ENCODE measurements at regions not wholly inside any gene's neighbourhood (a gene's known extent, or its start where the extent isn't known, plus 50 kb on each side); places are given as distances from the start of the nearest gene placed in this dataset.

- peaks cover 1% of the 10 kb centered on the region for H3K4me1 Mint-ChIP-seq
- no peak for TF ChIP-seq CTCF (conservative IDR thresholded peaks at IDR 0.05)
- Histone ChIP-seq H3K4me3 (ENCODE audit: low read length) (no peak overlapping the region), H3K36me3 (ENCODE audit: control insufficient read depth, insufficient read depth, low read length) (no peaks in the 10 kb centered on the region), H3K9me3 (ENCODE audit: control insufficient read depth, low read length) (no peaks in the 10 kb centered on the region), H3K4me1 (ENCODE audit: control insufficient read depth, insufficient read depth, low read length) (no peaks in the 10 kb centered on the region), H3K9ac (ENCODE audit: extremely low read depth, low read length, poor library complexity, severe bottlenecking) (no peak overlapping the region), H3K27ac (ENCODE audit: low read depth, low read length) (no peak overlapping the region), H3K27me3 (ENCODE audit: control insufficient read depth, insufficient read depth, low read length, poor library complexity, severe bottlenecking) (no peaks in the 10 kb centered on the region)
- H3K9me3 Mint-ChIP-seq = no peaks in the 10 kb centered on the region
- no peak for DNase-seq
- no peaks in the 10 kb centered on the region for H3K27me3 Mint-ChIP-seq (ENCODE audit: insufficient read depth)
- no peak overlapping the region for H3K4me3 Mint-ChIP-seq
- no peaks in the 10 kb centered on the region for H3K36me3 Mint-ChIP-seq (ENCODE audit: low read depth)
- no peak overlapping the region for H3K27ac Mint-ChIP-seq
Measured at GRCh38 chr6:120981835-120982234, 352.4 kb downstream of the TBC1D32 start.

DNA sequence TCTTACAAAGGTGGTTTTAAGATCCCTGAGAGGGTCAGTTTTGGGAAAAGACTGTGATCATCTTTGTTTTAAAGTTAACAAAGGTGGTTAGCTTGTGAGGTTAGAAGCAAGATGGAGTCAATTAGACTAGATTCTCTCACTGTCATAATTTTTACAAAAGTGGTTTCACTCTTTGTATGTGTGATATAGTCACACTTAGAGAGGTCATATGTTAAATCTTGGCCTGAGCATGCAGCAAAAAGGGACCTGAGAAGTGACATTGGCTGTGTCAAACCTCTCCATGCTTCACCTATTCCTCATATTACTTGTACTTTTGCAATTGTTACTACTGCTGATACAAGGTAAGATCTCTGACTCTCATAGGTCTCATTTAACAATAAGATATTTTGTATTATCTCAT lies 368.0 kb downstream of the TBC1D32 start:
- no peak overlapping the region for H3K9ac ChIP-seq (ENCODE audit: extremely low read depth, low read length, poor library complexity, severe bottlenecking)
- H3K36me3 Mint-ChIP-seq (ENCODE audit: low read depth) = no peaks in the 10 kb centered on the region
- DNase-seq = no peak
- no peaks in the 10 kb centered on the region for H3K4me1 ChIP-seq (ENCODE audit: control insufficient read depth, insufficient read depth, low read length)
- no peak overlapping the region for H3K27ac ChIP-seq (ENCODE audit: low read depth, low read length)
- TF ChIP-seq CTCF (conservative IDR thresholded peaks at IDR 0.05) = no peak
- H3K27ac Mint-ChIP-seq = no peak overlapping the region
- no peaks in the 10 kb centered on the region for H3K36me3 ChIP-seq (ENCODE audit: control insufficient read depth, insufficient read depth, low read length)
- no peaks in the 10 kb centered on the region for H3K9me3 Mint-ChIP-seq
- no peak overlapping the region for H3K4me3 Mint-ChIP-seq
- H3K4me3 ChIP-seq (ENCODE audit: low read length) = no peak overlapping the region
- no peaks in the 10 kb centered on the region for H3K4me1 Mint-ChIP-seq
- no peaks in the 10 kb centered on the region for H3K9me3 ChIP-seq (ENCODE audit: control insufficient read depth, low read length)
- no peaks in the 10 kb centered on the region for H3K27me3 Mint-ChIP-seq (ENCODE audit: insufficient read depth)
- H3K27me3 ChIP-seq (ENCODE audit: control insufficient read depth, insufficient read depth, low read length, poor library complexity, severe bottlenecking) = no peaks in the 10 kb centered on the region

GRCh38 chr6:120965814-120966213 lies 368.5 kb downstream of the TBC1D32 start:
- H3K27ac Mint-ChIP-seq = no peak overlapping the region
- H3K36me3 ChIP-seq (ENCODE audit: control insufficient read depth, insufficient read depth, low read length) = no peaks in the 10 kb centered on the region
- no peaks in the 10 kb centered on the region for H3K4me1 ChIP-seq (ENCODE audit: control insufficient read depth, insufficient read depth, low read length)
- no peak for DNase-seq
- no peaks in the 10 kb centered on the region for H3K27me3 Mint-ChIP-seq (ENCODE audit: insufficient read depth)
- H3K9ac ChIP-seq (ENCODE audit: extremely low read depth, low read length, poor library complexity, severe bottlenecking) = no peak overlapping the region
- no peaks in the 10 kb centered on the region for H3K4me1 Mint-ChIP-seq
- H3K27ac ChIP-seq (ENCODE audit: low read depth, low read length) = no peak overlapping the region
- H3K4me3 Mint-ChIP-seq = no peak overlapping the region
- no peaks in the 10 kb centered on the region for H3K9me3 ChIP-seq (ENCODE audit: control insufficient read depth, low read length)
- TF ChIP-seq CTCF (conservative IDR thresholded peaks at IDR 0.05) = no peak
- H3K36me3 Mint-ChIP-seq (ENCODE audit: low read depth) = no peaks in the 10 kb centered on the region
- 90% methylated on average over 3 of the region's 3 CpGs; no CpG with 5 or more reads in 1 of the 2 experiments for WGBS, 2 experiments (ENCODE audit: insufficient coverage in 1 of 2, insufficient read length in 1 of 2)
- no peaks in the 10 kb centered on the region for H3K9me3 Mint-ChIP-seq
- H3K27me3 ChIP-seq (ENCODE audit: control insufficient read depth, insufficient read depth, low read length, poor library complexity, severe bottlenecking) = no peaks in the 10 kb centered on the region
- H3K4me3 ChIP-seq (ENCODE audit: low read length) = no peak overlapping the region
